ENCODE measurements at regions not wholly inside any gene's neighbourhood (a gene's known extent, or its start where the extent isn't known, plus 50 kb on each side); places are given as distances from the start of the nearest gene placed in this dataset.

GRCh38 chr13:50355797-50356196, 340.6 kb downstream of the KCNRG start:
- H3K9me3 ChIP-seq (ENCODE audit: control extremely low read depth in 1 of 3, control insufficient read depth in 2 of 3, insufficient read depth in 1 of 3, low read length in 2 of 3), result no peaks in the 10 kb centered on the region
- DNase-seq (no peak), ATAC-seq (ENCODE audit: low read depth) (no peak)
- peaks cover 40% of the 10 kb centered on the region for H3K4me1 Mint-ChIP-seq
- peak overlapping the region; percentile 20 for H2AFZ ChIP-seq (ENCODE audit: insufficient read depth, low read depth, low read length, poor library complexity, severe bottlenecking)
- no peaks in the 10 kb centered on the region for H3K36me3 ChIP-seq (replicated peaks in 1 of 2; ENCODE audit: control extremely low read depth in 1 of 2, control insufficient read depth in 1 of 2, extremely low read depth in 1 of 2, insufficient read depth in 2 of 2, low read length in 1 of 2)
- H3K79me2 ChIP-seq (ENCODE audit: control insufficient read depth, insufficient read depth, low read length), result no peaks in the 10 kb centered on the region
- H3K27me3 Mint-ChIP-seq, result no peaks in the 10 kb centered on the region
- peak overlapping the region in 1 of 5 experiments; percentile 5 for H3K4me3 ChIP-seq (ENCODE audit: control extremely low read depth in 1 of 5, extremely low read depth in 1 of 5, insufficient read depth in 1 of 5, low read depth in 2 of 5, low read length in 4 of 5)
- ChIA-PET CTCF (no interaction called here), POLR2A (no interaction called here)
- H4K20me1 ChIP-seq (ENCODE audit: control insufficient read depth, insufficient read depth, low read length, poor library complexity, severe bottlenecking), result no peaks in the 10 kb centered on the region
- intact Hi-C loops (cut with micrococcal nuclease), result loop anchor here (5.0 kb wide), 1 partner anchor 237 kb away; no protein-coding TSS in a partner anchor
- no peak for TF ChIP-seq CTCF (IDR thresholded peaks at IDR 0.05)
- no peak for TF ChIP-seq EZH2 (IDR thresholded peaks at IDR 0.05; ENCODE audit: borderline replicate concordance, insufficient read depth, low read depth, low read length, poor library complexity, severe bottlenecking)
- peaks cover 30 to 31% of the 10 kb centered on the region in 2 donors for H3K4me1 ChIP-seq (ENCODE audit: control insufficient read depth in 2 of 2, insufficient read depth in 2 of 2, low read length in 2 of 2)
- H3K4me3 Mint-ChIP-seq, result peak overlapping the region; percentile 52
- peak overlapping the region; percentile 32 for H3K4me2 ChIP-seq (replicated peaks; ENCODE audit: low read depth, low read length, poor library complexity, severe bottlenecking)
- WGBS (ENCODE audit: insufficient coverage), result 93% methylated on average over 1 of the region's 4 CpGs
- peak overlapping the region; percentile 25 for H3K9ac ChIP-seq (ENCODE audit: low read length)
- H3K27me3 ChIP-seq (replicated peaks in 1 of 4; ENCODE audit: control extremely low read depth in 1 of 4, control insufficient read depth in 3 of 4, insufficient read depth in 4 of 4, low read length in 3 of 4), result no peaks in the 10 kb centered on the region
- H3K27ac ChIP-seq (ENCODE audit: low read length in 2 of 2), result no peak overlapping the region
- H3K9me3 Mint-ChIP-seq (ENCODE audit: insufficient read depth), result no peaks in the 10 kb centered on the region
- H3K27ac Mint-ChIP-seq, result peak overlapping the region; percentile 44

DNA sequence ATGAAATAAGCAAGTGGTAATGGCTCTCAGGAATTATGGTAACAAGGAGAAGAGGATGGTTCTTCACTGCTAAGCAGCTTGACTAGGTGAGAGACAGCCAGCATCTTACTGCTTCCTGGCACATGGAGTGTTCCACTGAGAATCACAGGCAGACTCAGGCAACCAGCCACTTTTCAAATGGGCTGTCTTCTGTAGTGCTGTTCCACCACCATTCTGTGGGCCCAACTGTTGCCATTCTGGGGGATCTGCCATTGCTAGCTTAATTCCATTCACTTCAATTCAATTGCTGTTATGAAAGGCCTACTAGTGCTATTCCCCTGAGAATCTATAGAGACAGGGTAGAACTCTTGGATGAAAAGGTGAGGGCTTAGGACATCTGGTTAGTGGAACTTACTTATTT, 341.9 kb downstream of the KCNRG start:
- peaks cover 47% of the 10 kb centered on the region for H3K4me1 Mint-ChIP-seq
- CTCF ChIA-PET, result interaction anchor here (1.4 kb wide), 1 partner anchor 444 kb away, joined by 4 read pairs; no protein-coding TSS in a partner anchor
- intact Hi-C loops (cut with micrococcal nuclease), result loop anchor here (5.0 kb wide), 1 partner anchor 235 kb away; no protein-coding TSS in a partner anchor

More for the DNA sequence above, 341.9 kb downstream of the KCNRG start:
- DNase-seq (no peak), ATAC-seq (ENCODE audit: low read depth) (no peak)
- Mint-ChIP-seq H3K27me3 (no peaks in the 10 kb centered on the region), H3K9me3 (ENCODE audit: insufficient read depth) (no peaks in the 10 kb centered on the region), H3K4me3 (no peak overlapping the region), H3K27ac (no peak overlapping the region)
- Histone ChIP-seq H3K4me1 (ENCODE audit: control insufficient read depth in 2 of 2, insufficient read depth in 2 of 2, low read length in 2 of 2) (peaks cover 30 to 36% of the 10 kb centered on the region in 2 donors), H3K9me3 (ENCODE audit: control extremely low read depth in 1 of 3, control insufficient read depth in 2 of 3, insufficient read depth in 1 of 3, low read length in 2 of 3) (no peaks in the 10 kb centered on the region), H3K27ac (ENCODE audit: low read length in 2 of 2) (no peak overlapping the region), H3K4me3 (ENCODE audit: control extremely low read depth in 1 of 5, extremely low read depth in 1 of 5, insufficient read depth in 1 of 5, low read depth in 2 of 5, low read length in 4 of 5) (no peak overlapping the region), H3K27me3 (replicated peaks in 1 of 4; ENCODE audit: control extremely low read depth in 1 of 4, control insufficient read depth in 3 of 4, insufficient read depth in 4 of 4, low read length in 3 of 4) (no peaks in the 10 kb centered on the region), H3K9ac (ENCODE audit: low read length) (no peak overlapping the region), H3K36me3 (replicated peaks in 1 of 2; ENCODE audit: control extremely low read depth in 1 of 2, control insufficient read depth in 1 of 2, extremely low read depth in 1 of 2, insufficient read depth in 2 of 2, low read length in 1 of 2) (no peaks in the 10 kb centered on the region), H4K20me1 (ENCODE audit: control insufficient read depth, insufficient read depth, low read length, poor library complexity, severe bottlenecking) (no peaks in the 10 kb centered on the region), H3K79me2 (ENCODE audit: control insufficient read depth, insufficient read depth, low read length) (no peaks in the 10 kb centered on the region), H2AFZ (ENCODE audit: insufficient read depth, low read depth, low read length, poor library complexity, severe bottlenecking) (no peak overlapping the region), H3K4me2 (replicated peaks; ENCODE audit: low read depth, low read length, poor library complexity, severe bottlenecking) (no peak overlapping the region)
- POLR2A ChIA-PET, result no interaction called here
- TF ChIP-seq CTCF (IDR thresholded peaks at IDR 0.05), result no peak
- no peak for TF ChIP-seq EZH2 (IDR thresholded peaks at IDR 0.05; ENCODE audit: borderline replicate concordance, insufficient read depth, low read depth, low read length, poor library complexity, severe bottlenecking)
